GM12878 (cell line): ENCODE measurements at regions not wholly inside any gene's neighbourhood (a gene's known extent, or its start where the extent isn't known, plus 50 kb on each side); places are given as distances from the start of the nearest gene placed in this dataset.

Experiments
- ATAC-seq: fragments of 200-7000 bp; cut with Tn5 transposase; 3 replicates; pipeline ENCODE4 v1.9.1; 2020; ENCODE audit warnings: mild to moderate bottlenecking, moderate library complexity
- BruUV-seq: library from RNA; stranded (reverse); fragments of 400-500 nt; replicated peaks from 2 replicates; lab custom pipeline; 2021; lab: Mats Ljungman, UMichigan
- CTCF ChIA-PET: fragments of 300-600 bp; sonication (Branson Sonifier 250); formaldehyde crosslinking; extraction: SDS; loops from one replicate; lab custom pipeline; 2021; ENCODE audit warnings: inconsistent platforms; lab: Yijun Ruan, JAX
- POLR2A ChIA-PET: fragments of 350-600 bp; formaldehyde crosslinking; extraction: SDS; loops from one replicate; lab custom pipeline; 2021; ENCODE audit warnings: inconsistent platforms; lab: Charles Lee
- RAD21 ChIA-PET: fragments of 300-600 bp; sonication (Branson Sonifier 250); formaldehyde crosslinking; loops from one replicate; lab custom pipeline; 2023; ENCODE audit warnings: antibody characterized with exemption; ENCODE audit not compliant: unreplicated experiment; lab: Charles Lee
- SMC1A ChIA-PET: fragments of 300-600 bp; sonication (Branson Sonifier 250); formaldehyde crosslinking; loops from one replicate; lab custom pipeline; 2023; ENCODE audit not compliant: unreplicated experiment, uncharacterized antibody; lab: Charles Lee
- DNase-seq: peaks from one replicate; pipeline ENCODE4 v3.0.0-alpha.2; 2011; ENCODE audit warnings: low read depth, low spot score
- FAIRE-seq: peaks from 3 replicates; lab custom pipeline; 2011; peaks lifted over from hg19 to GRCh38; lab: Jason Lieb, UNC
- H2AFZ ChIP-seq: 2 replicates; pipeline ENCODE4 v1.6.0; 2011; ENCODE audit warnings: low read depth, low read length, control low read depth; ENCODE audit not compliant: control insufficient read depth
- H3K27ac ChIP-seq: 2 replicates; pipeline ENCODE4 v1.5.1; 2011; ENCODE audit warnings: control low read depth; ENCODE audit not compliant: control insufficient read depth, insufficient read depth
- H3K27me3 ChIP-seq, 2 experiments: replicated peaks in 1 of 2; 2 replicates each; pipeline versions ENCODE4 v1.6.0 to v1.6.1; 2011; ENCODE audit warnings: low read length in 1 of 2; ENCODE audit not compliant: control insufficient read depth in 2 of 2, insufficient read depth in 2 of 2
- H3K36me3 ChIP-seq, 2 experiments: 2 replicates each; pipeline ENCODE4 v1.5.1; 2011; ENCODE audit warnings: low read length in 1 of 2; ENCODE audit not compliant: control insufficient read depth in 2 of 2, insufficient read depth in 2 of 2
- H3K4me1 ChIP-seq: 2 replicates; pipeline ENCODE4 v1.6.1; 2011; ENCODE audit warnings: mild to moderate bottlenecking, low read length, moderate library complexity, mixed read lengths; ENCODE audit not compliant: control insufficient read depth, insufficient read depth
- H3K4me2 ChIP-seq: 2 replicates; pipeline ENCODE4 v1.6.0; 2011; ENCODE audit warnings: control low read depth; ENCODE audit not compliant: control insufficient read depth, insufficient read depth
- H3K4me3 ChIP-seq: fragments of 200-600 bp; sonication (generic); 2 replicates; pipeline ENCODE4 v1.5.1; 2016
- H3K79me2 ChIP-seq: 2 replicates; pipeline ENCODE4 v1.6.0; 2011; ENCODE audit warnings: low read length; ENCODE audit not compliant: control insufficient read depth, insufficient read depth
- H3K9ac ChIP-seq: 2 replicates; pipeline ENCODE4 v1.8.0; 2011; ENCODE audit warnings: low read length, control low read depth, mixed read lengths; ENCODE audit not compliant: control insufficient read depth, insufficient read depth
- H3K9me3 ChIP-seq: replicated peaks from 3 replicates; pipeline ENCODE4 v1.5.1; 2011; ENCODE audit warnings: mild to moderate bottlenecking, low read length; ENCODE audit not compliant: control insufficient read depth, insufficient read depth
- H4K20me1 ChIP-seq: 2 replicates; pipeline ENCODE4 v1.6.0; 2011; ENCODE audit not compliant: control insufficient read depth, insufficient read depth
- IRF5 ChIP-seq: fragments of 450-650 bp; IDR thresholded peaks from 2 replicates; pipeline ENCODE4 v1.6.1; 2017; ENCODE audit warnings: borderline replicate concordance
- KDM1A ChIP-seq: fragments of 200-600 bp; sonication (generic); IDR thresholded peaks from 2 replicates; pipeline ENCODE4 v1.6.1; 2016; ENCODE audit warnings: borderline replicate concordance
- MEF2A ChIP-seq: IDR thresholded peaks from 2 replicates; pipeline ENCODE4 v1.6.1; 2011; ENCODE audit warnings: low read depth, mild to moderate bottlenecking, low read length, moderate library complexity; ENCODE audit not compliant: insufficient read depth
- RAD51 ChIP-seq: fragments of 450-650 bp; IDR thresholded peaks from 2 replicates; pipeline ENCODE4 v1.6.1; 2016; ENCODE audit warnings: moderate library complexity, mild to moderate bottlenecking, inconsistent platforms
- TCF7 ChIP-seq: IDR thresholded peaks from 2 replicates; pipeline ENCODE4 v1.6.1; 2014; ENCODE audit warnings: antibody characterized with exemption, borderline replicate concordance
- WGBS: methylation state at CpG from one replicate; pipeline ENCODE4 v1.1.6; 2016; ENCODE audit warnings: low lambda C conversion rate; ENCODE audit not compliant: insufficient replicate concordance, insufficient coverage; ENCODE audit errors: missing lambda C conversion rate; 5-methylcytosine and 5-hydroxymethylcytosine counted together
- in situ Hi-C: fragments of 300-500 bp; cut with MboI; formaldehyde crosslinking; loops from 9 replicates; pipeline ENCODE4 v1.14.3; 2018; ENCODE audit warnings: mixed read lengths
- intact Hi-C: fragments of 100-400 bp; cut with micrococcal nuclease; formaldehyde crosslinking; loops from one replicate; pipeline ENCODE4 v1.14.2; 2022; ENCODE audit not compliant: unreplicated experiment

GRCh38 chr18:10230072-10230471 is 224.4 kb upstream of the APCDD1 start:
- H3K36me3 ChIP-seq = no peaks in the 10 kb centered on the region
- DNase-seq = no peak
- H3K79me2 ChIP-seq = no peaks in the 10 kb centered on the region
- 9% methylated on average over 3 of the region's 3 CpGs for WGBS
- no peak for FAIRE-seq
- ChIA-PET RAD21 (no interaction called here), SMC1A (interaction anchor here (1.1 kb wide), 1 partner anchor 321 kb away, joined by 3 read pairs; no protein-coding TSS in a partner anchor), POLR2A (no interaction called here), CTCF (no interaction called here)
- intact Hi-C loops (no loop called here), in situ Hi-C loops (no loop called here)
- H3K27me3 ChIP-seq = 0 out of 4 replicates have a peak, but pooled peaks cover 0 to 1% of the 10 kb centered on the region in 2 experiments
- TF ChIP-seq KDM1A (no peak), RAD51 (no peak), IRF5 (no peak)
- no peak for ATAC-seq
- H3K27ac ChIP-seq = no peak overlapping the region
- H3K4me1 ChIP-seq = no peaks in the 10 kb centered on the region
- no peaks in the 10 kb centered on the region; the same call in 2 of the 3 replicates for H3K9me3 ChIP-seq
- H3K9ac ChIP-seq = no peak overlapping the region
- H3K4me2 ChIP-seq = no peak overlapping the region
- no peak overlapping the region for H3K4me3 ChIP-seq
- H4K20me1 ChIP-seq = no peaks in the 10 kb centered on the region
- H2AFZ ChIP-seq = no peak overlapping the region
- no TSS peak for BruUV-seq

GRCh38 chr18:10231220-10231619 is 223.2 kb upstream of the APCDD1 start:
- intact Hi-C loops (no loop called here), in situ Hi-C loops (no loop called here)
- WGBS = 0% methylated on average over 3 of the region's 3 CpGs
- BruUV-seq = no TSS peak
- no peaks in the 10 kb centered on the region for H3K4me1 ChIP-seq
- H3K27ac ChIP-seq = no peak overlapping the region
- no peaks in the 10 kb centered on the region for H3K36me3 ChIP-seq
- TF ChIP-seq MEF2A (no peak), TCF7 (no peak)
- 0 out of 4 replicates have a peak, but pooled peaks cover 0 to 1% of the 10 kb centered on the region in 2 experiments for H3K27me3 ChIP-seq
- DNase-seq = no peak
- SMC1A ChIA-PET = no interaction called here
- RAD21 ChIA-PET = no interaction called here
- H3K9me3 ChIP-seq = no peaks in the 10 kb centered on the region; the same call in 2 of the 3 replicates
- H2AFZ ChIP-seq = no peak overlapping the region
- H3K4me2 ChIP-seq = no peak overlapping the region
- no peak overlapping the region for H3K4me3 ChIP-seq
- H3K79me2 ChIP-seq = no peaks in the 10 kb centered on the region
- H3K9ac ChIP-seq = no peak overlapping the region
- no peaks in the 10 kb centered on the region for H4K20me1 ChIP-seq
- no peak for FAIRE-seq
- CTCF ChIA-PET = no interaction called here
- POLR2A ChIA-PET = no interaction called here
- ATAC-seq = no peak
